Activated CD4-positive, CD25-positive, alpha-beta regulatory T cell treated with anti-CD3 and anti-CD28 coated beads, Interleukin-2, amount 50 U/mL, for 24 hours (primary cell): ENCODE measurements at regions not wholly inside any gene's neighbourhood (a gene's known extent, or its start where the extent isn't known, plus 50 kb on each side); places are given as distances from the start of the nearest gene placed in this dataset.

Experiments
- ATAC-seq, 2 donors: fragments of 150-1000 bp; cut with Tn5 transposase; one replicate each; pipeline ENCODE4 v1.10.0; 2021; ENCODE audit warnings: mild to moderate bottlenecking in 1 of 2, moderate library complexity in 1 of 2

DNA sequence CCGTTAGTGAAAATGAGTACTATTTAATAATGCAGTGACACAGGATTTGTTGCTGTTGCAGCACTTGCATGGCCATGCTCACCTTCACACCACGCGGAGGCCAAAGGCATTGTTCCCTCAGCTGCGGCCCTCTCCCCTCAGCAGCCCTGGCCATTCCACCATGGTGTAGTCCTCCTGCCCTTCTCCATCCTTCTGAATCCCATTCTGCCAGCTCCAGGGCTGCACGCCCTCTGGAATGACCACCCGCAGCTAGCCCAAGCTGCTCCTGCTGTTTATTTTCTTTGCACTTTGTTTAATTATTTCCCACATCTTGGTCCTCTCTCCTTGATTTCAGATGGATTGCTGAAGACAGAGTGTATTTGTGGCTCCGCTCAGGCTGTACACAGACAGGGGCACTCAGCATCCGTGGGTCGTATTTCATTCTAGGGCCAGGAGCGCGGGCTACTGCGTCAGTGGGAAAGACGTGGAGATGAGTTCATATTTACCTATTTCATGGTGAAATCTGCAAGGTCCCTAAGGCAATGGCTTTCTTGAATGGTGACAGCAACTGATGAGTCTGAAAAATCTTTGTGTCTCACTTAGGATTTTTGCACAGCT, 81.4 kb upstream of the DUSP22 start:
- no peak for ATAC-seq

DNA sequence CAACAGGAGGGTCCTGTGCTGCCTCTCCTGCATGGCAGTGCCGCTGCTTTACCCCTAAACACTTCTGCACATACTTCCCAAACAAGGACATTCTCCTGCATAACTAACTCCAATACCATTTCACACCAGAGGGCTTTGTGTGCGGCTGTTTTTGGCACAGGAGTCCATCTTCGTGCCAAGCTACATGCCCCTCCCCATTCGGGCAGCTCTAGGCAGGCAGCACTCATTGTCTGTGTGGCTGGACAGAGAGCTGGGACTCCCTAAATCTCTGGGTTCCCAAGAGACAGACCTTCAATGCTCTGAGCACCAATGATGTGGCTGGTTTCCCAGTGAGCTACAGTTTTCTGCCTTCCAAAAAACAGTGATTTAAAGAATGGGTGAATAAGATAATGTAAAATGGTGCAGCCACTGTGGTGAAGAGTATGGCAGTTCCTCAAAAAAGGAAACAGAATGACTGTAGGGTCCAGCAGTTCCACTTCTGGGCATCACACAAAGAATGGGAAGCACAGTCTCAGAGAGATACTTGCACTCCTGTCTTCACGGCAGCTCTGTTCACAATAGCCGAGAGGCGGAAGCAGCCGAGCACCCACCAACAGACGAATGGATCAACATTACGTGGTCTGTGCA, 80.3 kb upstream of the DUSP22 start:
- ATAC-seq, result no peak

GRCh38 chr6:213284-213683, 79.0 kb upstream of the DUSP22 start:
- no peak for ATAC-seq

- ATAC-seq, result no peak
Observed at GRCh38 chr6:214428-214827, 77.9 kb upstream of the DUSP22 start.

DNA sequence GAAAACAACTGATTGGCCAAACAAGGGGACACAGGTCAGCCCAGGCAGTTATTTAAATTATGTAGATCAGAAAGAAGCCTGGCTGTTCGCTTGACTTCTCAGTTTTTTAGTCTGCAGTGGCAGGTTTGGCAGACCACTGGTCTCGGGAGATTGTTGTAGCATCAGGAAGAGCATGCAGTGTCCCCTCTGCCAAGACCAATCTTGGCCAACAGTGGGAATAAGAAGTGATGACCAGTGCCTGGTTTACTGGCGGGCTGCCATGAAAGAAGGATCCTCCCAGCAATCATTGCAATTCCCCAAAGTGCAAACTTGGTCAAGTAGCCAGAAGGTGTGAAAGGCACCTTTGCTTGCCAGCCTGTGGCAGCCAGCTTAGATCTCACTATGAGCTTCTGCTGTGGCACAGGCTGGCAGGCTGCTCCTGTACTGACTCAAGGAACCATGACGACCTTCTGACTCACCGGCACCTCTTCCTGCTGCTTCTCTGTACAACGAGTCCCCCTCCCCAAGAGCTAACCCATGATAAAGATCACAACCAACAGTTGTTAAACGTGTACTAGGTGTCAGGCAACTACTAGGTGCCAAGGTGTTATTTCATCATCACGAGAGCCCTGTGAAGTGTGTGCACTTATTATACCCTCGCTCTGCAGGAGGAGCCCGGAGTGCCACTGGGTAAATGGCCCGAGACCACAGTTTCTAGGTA, 76.8 kb upstream of the DUSP22 start:
- peak; percentile 96 to 97 for ATAC-seq

- ATAC-seq, result no peak
Observed at GRCh38 chr6:217048-217659, 75.1 kb upstream of the DUSP22 start.

- no peak for ATAC-seq
Observed at GRCh38 chr6:218153-219018, 73.9 kb upstream of the DUSP22 start.

DNA sequence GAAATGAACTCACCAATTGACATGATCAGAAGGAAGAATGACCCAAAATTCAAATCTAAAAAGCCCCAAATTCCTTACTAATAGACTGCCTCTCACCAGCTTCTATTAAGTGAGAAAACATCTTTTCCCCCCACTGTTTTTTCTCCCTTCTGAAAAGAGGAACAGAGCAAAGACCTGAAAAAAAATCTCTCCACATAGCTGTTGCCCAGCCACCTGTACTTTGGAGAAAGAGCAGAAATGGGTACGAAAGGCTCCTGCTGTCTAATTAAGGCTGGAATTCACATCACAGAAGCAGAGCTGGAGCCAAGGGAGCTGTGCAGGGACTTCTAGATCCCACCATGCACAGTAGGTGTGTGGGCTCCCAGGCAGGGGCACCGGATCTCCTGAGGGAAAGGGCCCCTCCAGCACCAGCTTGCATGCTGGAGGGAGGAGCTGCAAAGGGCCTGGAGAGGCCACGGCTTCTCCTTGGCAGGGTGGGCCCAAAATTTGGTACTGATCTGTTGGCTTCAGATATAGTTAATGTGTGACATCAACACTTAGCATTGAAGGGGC, 73.2 kb upstream of the DUSP22 start:
- ATAC-seq, result no peak

GRCh38 chr6:219641-220198, 72.6 kb upstream of the DUSP22 start:
- no peak for ATAC-seq

GRCh38 chr6:220312-220711, 72.0 kb upstream of the DUSP22 start:
- no peak for ATAC-seq

- ATAC-seq, result no peak
Observed at GRCh38 chr6:220721-221475, 71.4 kb upstream of the DUSP22 start.

GRCh38 chr6:221531-222349, 70.5 kb upstream of the DUSP22 start:
- ATAC-seq, result no peak

GRCh38 chr6:222468-222867, 69.8 kb upstream of the DUSP22 start:
- ATAC-seq, result no peak

DNA sequence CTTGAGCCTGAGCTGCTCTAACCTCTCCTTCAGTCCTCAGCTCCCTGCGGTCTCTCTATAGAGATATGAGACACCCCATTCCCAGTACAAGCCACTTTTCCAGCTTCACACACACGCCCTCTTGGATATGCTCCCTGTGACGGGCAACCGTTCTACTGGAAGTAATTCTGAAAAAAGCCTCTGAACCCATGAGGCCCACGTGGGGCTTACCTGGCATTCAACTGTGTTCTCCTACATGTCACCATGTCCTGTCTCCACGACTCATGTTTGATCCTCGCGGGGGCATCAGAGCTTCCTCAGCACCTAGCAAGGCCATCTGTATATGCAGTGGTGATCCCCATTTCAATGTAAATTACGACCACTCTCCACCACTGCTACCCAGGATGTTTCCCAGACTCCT, 69.2 kb upstream of the DUSP22 start:
- ATAC-seq, result no peak

DNA sequence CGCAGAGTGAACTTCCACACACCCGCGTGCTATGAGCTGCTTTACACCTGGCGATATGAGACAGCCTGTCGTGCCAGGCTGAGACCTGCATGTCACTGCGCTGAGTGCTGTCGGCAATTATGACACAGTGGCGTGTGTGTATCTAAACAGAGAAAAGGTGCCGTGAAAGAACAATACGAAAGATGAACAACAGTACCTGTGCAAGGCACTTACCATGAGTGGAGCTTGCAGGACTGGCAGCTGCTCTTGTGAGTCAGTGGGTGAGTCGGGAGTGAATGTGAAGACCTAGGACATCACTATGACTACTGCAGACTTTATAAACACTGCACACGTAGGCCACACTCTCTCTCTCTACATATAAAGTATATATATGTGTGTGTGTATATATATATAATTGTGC, 68.5 kb upstream of the DUSP22 start:
- ATAC-seq, result peak; percentile 70 to 74

- no peak for ATAC-seq
Observed at GRCh38 chr6:224350-224749, 67.9 kb upstream of the DUSP22 start.

DNA sequence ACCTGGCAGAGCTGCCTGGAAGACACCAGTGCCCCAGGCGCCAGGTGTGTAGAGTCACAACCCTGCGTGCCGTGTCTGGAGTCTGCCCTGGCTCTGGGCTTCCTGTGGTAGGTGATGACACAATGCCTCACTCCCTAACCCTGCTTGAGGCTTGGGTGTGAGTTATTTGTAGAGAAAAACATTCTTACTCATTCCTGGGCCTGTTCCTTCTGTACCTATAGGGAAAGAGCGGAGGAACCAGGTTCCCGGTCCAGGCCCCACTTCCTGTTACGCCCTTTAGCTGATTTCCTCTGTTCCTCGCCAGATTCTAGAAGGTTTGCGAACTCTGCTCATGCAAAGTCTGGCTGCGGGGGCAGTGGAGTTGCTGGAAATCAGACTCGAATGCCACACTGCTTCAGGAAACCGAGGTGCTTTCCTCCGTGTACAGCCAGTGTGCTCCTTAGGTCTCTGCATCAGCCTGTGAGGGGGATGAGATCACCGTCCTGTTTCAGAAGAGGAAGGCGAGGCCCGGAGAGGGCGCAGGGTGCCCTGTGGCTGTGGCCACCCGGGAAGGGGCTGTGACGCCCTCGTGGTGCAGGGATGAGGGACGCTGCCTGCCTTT, 67.1 kb upstream of the DUSP22 start:
- ATAC-seq, result peak; percentile 78 to 85

DNA sequence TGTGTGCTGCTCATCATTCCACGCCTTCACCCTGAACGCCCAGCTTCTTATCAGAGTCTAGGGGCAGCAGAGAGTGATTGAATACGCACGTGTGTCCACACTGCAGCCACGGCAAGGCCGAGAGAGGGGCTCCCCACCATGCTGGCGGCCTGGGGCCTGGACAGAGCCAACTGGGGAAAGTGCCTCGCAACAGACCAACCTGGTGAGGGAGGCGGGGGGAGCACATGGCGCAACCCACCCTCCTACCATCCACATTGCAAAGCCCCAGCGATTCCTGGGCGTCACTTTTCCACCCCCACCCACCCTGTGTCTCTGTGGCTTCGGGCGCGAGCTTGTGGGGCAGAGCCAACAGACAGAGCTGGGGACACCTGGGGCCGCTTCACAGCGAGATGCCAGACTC, 66.4 kb upstream of the DUSP22 start:
- no peak for ATAC-seq

DNA sequence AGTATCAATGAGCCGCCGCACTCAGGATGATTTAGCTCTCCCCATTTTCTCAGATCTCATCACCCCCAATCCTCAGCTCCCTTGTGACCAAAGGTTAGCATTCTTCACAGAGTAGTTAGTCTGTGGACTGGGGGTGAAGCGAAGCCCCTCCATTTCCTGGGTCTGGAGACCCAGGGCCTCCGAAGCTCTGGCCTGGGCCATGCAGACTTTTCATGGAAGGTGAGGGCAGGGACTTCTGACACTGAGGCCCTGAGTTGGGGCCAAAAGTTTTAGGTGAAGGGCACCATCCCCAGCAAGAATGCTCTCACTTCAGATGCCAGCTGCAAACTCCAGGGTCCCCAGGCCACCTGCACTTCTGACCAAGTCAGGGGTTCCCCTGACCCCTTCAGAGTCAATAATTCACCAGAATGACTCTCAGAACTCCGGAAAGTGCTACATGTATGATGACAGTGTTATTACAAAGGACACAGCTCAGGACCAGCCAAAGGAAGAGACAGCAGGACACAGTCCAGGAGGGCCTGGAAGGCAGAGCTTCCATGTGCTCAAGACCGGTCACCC, 65.7 kb upstream of the DUSP22 start:
- no peak for ATAC-seq
